HG03575 (cell line): ENCODE measurements at regions not wholly inside any gene's neighbourhood (a gene's known extent, or its start where the extent isn't known, plus 50 kb on each side); places are given as distances from the start of the nearest gene placed in this dataset.
"Not testable (repeated sequence)": the region's sequence is repeated elsewhere in the genome, so short reads cannot be mapped to it uniquely, and the experiment has no call there.

ENCODE experiments used
- ATAC-seq: cut with Tn5 transposase; IDR thresholded peaks from one replicate; pipeline ENCODE4 v1.9.1; 2021; ENCODE audit not compliant: unreplicated experiment, insufficient number of reproducible peaks, low FRiP score; ENCODE audit errors: extremely low read depth

DNA sequence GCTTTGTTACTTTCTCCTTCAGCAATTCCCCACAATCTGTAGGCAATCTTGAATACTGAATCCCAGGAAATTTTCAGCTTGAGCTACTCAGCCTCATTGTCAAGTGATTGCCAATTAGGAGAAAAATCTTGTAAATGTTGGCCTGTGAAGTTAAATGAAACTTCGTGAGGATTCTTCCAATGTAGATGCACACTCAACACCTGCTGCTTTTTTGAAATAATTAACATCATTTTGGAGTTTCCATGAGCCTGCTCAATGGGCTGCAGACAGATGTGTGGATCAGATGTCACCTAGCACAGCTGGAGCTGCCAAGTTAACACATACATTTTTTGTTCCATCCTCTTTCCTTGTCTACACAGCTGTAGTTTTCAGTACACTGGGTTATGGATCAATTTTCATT lies 645.6 kb upstream of the LUZP2 start:
- ATAC-seq = no peak

DNA sequence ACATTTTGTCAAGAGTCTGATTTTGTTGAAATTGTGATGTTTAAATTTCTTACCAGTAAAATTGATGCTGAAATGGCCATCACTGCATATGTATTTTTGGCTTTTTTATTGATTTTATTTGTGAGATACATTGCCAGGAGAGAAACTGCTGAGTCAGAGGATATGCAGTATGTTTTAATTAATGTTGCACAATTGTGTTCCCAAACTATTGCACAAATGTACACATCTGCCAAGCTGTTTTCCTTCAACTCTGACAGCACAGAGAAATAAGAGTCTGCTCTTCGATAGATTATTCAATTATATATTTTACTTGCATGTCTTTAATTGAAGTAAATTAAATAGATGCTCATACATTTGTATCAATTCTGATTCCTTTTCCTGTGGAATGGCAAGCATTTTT lies 640.2 kb upstream of the LUZP2 start:
- no peak for ATAC-seq

DNA sequence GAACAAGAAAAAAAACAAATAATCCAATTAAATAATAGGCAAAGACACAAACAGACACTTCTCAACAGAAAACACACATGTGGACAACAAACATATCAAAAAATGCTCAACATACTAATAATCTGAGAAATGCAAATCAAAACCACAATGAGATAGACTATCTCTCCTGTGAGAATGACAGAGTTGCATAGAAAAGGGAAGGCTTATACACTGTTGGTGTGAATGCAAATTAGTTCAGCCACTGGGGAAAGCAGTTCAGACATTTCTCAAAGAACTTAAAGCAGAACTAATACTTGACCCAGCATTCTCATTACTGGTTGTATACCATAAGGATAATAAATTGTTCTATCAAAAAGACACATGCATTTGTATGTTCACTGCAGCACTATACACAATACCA lies 637.8 kb upstream of the LUZP2 start:
- no peak for ATAC-seq

DNA sequence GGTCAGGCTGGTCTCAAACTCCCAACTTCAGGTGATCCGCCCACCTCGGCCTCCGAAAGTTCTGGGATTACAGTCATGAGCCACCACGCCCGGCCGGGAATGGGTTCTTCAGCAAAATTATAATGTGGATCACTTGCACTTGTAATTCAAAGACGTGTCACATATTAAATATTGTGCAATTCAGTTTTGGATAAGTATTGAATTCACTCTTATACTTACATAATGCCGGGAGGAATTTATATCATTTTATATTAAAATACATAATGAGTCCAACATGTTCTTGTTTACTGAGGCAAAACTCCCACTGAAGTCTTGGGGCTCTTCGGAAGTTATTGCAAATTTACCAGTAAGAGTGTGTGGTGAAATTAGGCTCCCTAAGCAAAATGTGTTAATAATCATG lies 635.2 kb upstream of the LUZP2 start:
- no peak for ATAC-seq

DNA sequence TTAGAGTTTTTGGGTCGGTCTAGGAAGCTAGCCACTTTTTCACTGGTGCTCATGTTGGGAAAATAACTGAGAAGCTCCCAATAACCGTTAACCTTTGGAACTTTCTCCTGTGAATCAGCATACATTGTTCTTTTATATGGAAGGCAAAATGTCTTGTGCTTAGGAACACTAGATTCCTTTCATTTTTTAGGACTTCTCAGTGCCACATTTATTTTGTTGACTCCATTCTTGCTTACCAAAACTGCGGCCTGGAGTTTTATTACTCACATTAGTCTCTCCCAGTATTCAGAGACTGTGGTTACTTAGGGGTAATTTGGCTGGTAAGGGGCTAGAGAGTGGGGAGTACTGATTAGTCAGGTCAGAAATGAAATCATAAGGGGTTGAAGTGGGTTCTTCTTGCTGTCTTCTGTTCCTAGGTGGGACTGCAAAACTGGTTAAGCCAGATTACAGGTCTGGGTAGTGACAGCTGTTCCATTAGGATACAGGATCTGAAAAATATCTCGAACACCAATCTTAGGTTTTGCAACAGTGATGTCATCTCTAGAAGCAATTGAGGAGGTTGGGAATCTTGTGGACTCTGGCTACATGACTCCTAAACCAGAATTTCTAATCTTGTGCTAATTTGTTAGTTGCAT lies 631.4 kb upstream of the LUZP2 start:
- ATAC-seq = no peak

DNA sequence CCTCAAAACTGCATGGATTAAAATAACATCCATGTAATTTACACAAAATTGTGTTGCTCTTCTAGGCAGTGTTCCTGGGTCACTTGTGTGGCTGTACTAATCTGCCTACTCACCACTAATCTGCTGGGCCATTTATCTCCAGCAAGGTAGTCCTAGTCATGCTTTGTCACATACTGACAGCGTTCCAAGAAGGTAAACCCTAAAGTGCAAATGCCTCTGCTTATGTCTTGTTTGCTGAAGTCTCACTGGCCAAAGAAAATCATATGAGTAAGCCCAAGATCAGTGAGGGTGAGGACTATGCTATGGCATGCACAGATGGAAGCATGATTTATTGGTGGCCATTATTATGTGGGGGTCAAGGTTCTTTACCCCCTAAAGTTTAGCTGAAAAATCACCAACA lies 630.2 kb upstream of the LUZP2 start:
- no peak for ATAC-seq

DNA sequence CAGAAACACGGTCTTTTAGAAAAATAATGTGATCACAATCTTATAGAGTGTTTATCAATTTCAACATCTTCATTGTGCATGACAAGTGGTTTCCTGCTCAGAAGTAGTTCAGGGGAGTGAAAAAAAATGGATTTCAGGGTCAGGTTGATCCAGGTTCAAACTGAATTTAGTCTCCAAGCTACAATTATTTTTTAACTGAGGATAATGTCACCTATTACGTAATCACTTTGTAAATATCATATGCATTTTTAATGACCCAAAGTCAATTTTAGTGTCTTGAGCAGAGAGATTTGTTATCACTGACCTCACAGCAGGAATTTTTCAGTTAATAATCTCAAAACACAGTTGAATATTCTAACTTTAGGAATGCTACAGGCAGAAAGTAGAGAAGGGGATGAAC lies 627.2 kb upstream of the LUZP2 start:
- no peak for ATAC-seq

DNA sequence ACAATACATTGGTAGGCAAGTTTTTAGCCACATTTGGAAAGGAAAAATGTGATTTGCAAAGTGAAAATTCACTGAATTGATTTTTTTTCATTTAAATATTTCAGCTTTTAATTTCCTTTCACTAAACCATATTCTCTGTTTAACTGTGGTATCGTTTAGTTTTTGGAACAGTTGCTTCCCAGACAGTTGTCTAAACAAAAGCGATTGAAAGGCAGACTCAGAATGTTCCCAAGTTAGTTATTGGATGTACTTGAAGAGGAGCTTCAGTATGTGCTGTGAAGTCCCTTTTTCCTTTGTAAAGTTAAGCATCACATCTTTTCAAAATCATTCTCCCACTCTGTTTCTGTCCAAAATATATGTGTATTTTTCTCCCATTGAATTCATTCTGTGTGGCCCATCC lies 623.4 kb upstream of the LUZP2 start:
- ATAC-seq = no peak

DNA sequence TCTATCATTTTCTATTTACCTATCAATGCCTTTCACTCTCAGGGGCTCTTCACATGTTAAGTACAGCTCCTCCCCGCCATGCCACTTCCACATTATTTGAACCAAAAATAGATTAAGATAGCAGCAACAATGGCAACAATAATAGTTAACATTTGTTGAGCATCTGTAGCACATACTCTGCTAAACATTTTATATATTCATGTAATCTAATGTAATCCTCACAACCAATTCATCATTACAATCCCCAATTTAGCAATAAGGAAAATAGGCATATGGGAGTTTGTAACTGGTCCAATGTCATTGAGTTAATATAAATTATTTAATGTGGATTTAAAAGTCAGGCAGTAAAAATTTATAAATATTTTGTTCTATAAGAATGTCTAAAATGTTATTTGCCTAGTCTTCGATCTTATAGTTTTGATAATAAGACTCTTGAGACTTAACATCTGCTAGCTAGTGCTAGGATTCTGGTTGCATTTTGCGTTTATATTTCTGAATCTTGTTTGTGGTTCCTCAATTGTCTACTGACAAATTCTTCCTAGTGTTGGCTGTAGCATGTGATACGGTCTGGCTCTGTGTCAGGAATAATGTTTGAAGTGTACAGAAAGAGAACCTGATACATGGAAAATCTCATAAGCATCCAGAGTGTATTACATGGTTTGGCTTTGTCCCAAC lies 621.5 kb upstream of the LUZP2 start:
- no peak for ATAC-seq

DNA sequence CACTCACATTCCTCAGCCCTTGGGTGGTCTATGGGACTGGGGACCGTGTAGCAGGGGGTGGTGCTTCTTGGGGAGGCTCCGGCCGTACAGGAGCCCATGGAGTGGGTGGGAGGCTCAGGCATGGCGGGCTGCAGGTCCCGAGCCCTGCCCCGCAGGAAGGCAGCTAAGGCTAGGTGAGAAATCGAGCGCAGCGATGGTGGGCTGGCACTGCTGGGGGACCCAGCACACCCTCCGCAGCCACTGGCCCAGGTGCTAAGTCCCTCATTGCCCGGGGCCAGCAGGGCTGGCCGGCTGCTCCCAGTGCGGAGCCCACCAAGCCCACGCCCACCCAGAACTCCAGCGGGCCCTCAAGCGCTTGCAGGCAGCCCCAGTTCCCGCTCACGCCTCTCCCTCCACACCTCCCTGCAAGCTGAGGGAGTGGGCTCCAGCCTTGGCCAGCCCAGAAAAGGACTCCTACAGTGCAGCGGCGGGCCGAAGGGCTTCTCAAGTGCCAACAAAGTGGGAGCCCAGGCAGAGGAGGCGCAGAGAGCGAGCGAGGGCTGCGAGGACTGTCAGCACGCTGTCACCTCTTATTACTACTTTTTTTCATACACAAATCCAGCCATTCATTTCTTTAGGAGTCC lies 613.3 kb upstream of the LUZP2 start:
- ATAC-seq = not testable (repeated sequence)

DNA sequence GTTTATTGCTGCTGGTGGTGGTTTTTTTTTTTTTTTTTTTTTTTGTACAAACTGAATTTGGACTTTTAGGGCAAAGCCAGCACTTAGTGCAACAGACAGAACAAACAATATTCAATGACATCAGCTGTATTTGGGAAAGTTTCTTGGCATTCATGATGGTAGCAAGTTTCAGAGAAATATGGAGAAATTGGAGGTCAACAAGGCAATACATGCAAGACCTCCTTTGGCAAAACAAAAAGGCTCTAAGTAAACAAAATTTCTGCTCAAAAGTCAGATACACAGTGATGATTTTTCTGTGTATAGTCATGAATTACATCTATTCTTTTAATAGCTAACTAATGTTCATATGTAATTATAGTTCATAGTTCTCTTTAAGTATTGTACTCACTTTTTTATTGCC lies 612.5 kb upstream of the LUZP2 start:
- ATAC-seq = no peak

DNA sequence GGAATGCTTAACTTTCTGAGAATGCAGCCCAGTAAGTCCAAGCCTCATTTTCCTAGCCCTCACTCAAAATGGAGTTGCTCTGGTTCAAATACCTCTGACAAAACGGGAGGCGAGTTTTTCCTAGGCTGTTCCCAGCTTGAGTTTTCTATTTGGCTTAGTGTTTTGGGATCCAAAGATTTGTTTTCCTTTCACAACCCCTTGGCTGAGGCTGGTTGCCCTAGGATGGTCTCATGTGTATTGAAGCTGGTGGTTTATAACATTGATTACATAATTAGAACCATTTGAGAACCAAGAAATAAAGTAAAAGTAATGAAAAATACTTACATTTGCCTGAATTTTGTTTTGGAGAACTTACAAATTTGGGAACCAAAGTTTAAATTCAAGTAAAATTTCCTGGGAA lies 611.1 kb upstream of the LUZP2 start:
- no peak for ATAC-seq

DNA sequence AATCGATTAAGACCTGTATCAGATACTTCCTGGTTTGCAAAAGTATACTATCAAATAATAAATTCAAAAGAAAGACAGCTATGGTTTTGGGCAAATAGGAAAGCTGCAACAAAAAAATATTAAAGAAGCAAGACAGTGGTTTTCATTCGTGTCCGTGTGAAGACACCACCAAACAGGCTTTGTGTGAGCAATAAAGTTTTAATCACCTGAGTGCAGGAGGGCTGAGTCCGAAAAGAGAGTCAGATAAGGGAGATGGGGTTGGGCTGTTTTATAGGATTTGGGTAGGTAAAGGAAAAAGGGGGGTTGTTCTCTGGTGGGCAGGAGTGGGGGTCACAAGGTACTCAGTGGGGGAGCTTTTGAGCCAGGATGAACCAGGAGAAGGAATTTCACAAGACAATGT lies 609.7 kb upstream of the LUZP2 start:
- not testable (repeated sequence) for ATAC-seq

DNA sequence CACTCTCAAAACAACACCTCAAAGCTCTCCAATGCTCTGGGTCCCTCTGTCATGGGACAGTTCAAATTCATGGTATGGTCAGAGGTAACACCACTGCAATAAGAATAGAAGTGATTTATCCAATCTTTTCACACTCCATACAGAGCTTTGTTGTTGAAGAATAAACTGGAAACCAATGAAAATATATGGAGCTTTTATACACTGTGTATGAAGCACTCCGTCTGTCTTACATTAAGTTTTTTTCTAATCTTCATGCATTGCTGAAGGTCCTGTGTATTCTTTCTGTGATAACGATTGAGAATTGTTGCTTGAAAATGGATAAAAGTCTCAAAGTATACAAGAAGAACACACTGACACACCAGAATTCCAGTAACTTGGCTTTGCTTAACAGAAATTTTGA lies 603.7 kb upstream of the LUZP2 start:
- ATAC-seq = no peak

DNA sequence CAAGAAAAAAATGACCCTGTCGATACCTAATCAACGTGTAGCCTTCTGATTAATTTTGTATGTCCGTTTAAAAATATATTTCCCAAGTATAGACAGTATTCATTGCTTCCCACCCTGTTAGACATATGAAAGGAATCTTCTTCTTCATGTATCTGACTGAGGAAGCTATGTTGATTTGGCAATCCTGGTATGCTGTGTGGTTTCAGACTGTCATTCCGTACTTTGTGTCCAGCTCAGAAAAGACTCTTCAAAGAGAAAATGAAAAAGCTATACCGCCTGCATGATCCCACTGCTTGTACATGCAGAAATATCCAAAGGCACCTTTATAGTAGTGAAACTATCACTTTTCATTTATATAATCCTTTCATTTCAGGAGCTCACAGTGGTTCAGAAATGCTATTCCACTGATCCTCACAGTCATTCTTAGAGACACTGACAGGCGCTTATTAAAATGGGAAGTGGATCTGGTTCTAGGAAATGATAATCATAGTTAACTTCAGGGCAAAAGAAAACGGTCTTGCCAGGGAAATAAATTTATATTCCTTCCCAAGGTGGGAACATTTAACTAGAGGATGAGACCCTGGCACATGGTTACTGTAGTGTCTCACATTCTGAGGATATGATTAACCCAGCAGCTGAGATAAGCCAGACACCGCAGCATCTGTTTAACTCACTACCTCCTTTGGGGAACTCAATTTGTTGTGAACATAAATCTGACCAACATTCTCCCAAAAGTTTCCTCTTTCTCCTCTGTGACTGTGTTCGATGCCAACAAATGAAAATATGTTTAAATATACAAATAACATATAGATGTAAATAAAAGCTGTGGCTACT lies 599.2 kb upstream of the LUZP2 start:
- ATAC-seq = no peak

DNA sequence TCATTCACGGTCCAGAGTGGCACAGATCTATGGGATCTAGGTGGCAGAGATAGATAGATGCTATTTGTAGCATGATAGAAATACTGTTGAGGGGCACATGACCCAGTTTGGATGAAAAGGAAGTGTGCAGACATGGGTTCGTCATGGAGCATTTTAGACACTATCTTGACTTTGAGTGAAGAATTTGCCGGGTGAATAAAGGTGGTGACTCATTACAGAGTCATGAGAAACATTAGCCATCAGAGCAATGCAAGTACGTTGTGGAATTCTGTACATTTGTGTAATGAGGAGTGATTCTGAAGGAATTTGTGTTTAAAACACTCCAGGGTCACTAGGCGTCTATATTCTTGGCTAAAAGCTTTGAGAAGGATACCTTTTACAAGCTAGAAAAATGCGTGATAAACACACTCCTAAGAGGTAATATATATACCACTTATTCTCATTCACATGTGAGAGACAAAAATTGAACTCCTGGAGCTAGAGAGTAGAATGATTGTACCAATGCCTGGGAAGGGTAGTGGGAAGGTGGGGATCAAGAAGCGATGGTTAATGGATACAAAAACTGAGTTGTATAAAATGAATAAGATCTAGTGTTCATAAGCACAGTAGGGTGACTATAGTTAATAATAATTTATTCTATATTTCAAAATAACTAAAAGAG lies 593.7 kb upstream of the LUZP2 start:
- ATAC-seq = no peak

DNA sequence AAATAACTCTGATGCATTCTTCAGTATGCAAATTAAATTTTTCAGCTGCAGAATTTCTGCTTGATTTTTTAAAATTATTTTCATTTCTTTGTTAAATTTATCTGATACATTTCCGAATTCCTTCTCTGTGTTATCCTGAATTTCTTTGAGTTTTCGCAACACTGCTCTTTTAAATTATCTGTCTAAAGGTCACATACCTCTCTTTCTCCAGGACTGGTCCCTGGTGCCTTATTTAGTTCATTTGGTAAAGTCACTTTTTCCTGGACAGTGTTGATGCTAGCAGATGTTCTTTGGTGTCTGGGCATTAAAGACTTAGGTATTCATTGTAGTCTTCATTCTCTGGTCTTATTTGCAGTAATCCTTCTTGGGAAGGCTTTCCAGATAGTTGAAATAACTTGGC lies 577.4 kb upstream of the LUZP2 start:
- no peak for ATAC-seq

DNA sequence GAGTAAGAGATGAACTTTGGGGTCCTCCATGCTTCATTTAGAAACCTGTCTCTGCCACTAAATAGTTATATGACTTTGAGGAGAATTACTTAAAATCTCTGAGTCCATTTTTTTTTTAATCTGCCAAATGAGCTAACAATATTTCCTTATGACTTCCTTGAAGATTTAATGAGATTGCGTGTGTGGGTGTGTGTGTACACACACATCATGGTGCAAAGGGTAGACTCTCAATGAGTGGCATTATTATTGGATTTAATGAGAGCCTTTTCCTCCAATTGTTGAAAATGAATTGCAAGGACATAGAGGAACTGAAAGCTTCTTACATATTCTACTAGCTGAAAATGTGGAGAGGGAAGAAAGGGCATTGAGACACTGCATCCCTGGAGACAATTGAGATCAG lies 573.5 kb upstream of the LUZP2 start:
- ATAC-seq = no peak

DNA sequence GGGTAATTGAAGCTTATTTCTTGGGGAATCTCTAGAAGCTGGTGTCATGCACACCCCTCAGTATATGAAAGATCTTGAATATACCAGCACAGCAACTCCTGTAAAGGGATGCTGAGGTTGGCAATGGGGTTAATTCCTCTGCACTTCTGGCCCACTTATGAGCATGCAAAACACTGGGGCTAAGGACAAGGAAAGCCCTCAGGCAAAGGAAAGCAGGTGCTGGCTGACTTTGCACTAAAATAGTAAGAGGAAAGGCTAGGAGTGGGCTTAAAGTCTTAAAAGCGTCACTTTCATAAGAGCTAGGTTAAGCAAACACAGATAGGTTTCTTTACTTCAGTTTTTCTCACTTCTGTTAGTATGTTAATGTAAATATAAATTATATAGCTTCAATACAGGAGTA lies 572.6 kb upstream of the LUZP2 start:
- no peak for ATAC-seq
